ENCODE measurements at regions not wholly inside any gene's neighbourhood (a gene's known extent, or its start where the extent isn't known, plus 50 kb on each side); places are given as distances from the start of the nearest gene placed in this dataset.

- no peak for DNase-seq
Measured at GRCh38 chr2:120428748-120429147, 82.8 kb downstream of the INHBB start.

DNA sequence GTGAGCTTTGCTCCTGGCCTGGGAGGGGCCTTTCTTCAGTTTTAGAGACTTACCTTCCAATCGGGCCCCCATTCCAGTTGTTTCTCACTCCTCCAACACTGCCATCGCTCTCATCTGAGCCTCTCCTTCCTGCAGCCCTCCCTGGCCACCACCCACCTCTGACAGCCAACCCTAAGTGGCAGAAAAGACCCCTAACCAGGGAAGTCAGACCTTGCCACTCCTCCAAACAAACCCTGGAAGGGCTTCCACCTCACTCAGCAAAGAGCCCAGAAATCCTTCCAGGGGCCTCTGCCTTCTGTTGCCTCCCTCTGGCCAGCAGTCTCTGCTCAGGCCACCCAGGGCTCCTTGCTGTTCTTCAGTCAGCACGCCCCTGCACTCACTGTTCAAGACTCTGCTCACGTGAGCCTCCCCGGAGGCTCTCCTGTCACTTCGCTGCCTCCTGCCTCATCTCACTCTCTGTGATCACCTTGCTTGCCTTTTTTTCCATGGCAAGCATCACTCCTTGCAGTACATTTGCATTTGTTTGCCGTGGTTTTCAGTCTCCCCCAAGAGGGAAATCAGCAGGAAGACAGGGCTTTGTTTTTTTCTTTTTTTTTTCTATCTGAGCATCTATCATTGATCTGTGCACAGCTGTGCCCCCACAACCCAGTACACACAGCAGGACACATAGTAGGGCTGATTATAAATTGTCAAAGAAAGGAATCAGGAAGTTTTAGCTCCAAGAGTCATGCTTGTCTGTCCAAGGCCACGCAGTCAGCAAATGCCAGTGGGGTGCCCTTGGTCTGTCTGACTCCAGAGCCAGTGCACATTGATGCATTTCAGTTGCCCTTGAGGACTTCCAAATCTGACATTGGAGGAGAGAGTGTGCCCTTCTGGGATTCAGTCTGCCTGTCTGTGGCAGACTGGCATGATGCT, 83.9 kb downstream of the INHBB start:
- DNase-seq, result no peak

DNA sequence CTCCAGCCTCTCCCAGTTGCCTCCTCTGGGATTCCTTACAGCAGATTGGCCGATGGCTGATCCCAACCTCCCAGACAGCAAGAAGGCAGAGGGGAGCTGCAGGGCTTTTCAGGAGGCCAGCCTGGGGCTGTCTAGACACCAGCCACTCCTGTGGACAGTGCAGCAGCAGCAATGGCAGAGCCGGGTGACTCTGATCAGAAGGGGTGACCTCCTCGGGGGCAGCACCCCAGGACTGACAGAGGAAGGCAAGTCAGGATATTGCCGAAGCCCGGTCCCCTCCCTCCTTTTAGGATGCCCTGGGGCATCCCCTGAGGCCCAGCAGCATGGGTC, 84.5 kb downstream of the INHBB start:
- DNase-seq, result no peak

DNA sequence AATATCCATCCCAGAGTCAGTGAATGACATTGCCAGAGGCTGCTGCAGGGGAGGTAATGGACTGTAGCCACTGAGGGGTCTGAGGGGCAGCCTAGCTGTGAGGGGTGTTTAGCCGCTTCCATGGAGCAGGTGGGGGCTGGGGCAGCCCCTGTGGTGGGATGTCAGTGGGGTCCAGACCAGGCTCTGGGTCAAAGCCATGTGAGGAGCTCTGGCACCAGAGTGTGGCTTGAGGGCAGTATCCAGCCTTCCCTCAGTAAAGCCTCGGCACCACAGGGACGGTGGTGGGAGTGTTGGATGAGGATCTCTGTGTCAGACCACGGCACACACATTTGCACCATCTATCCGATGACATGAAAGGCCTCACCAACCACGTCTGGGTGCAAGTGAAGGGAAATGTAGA, 85.0 kb downstream of the INHBB start:
- DNase-seq, result no peak

GRCh38 chr2:120431386-120432292, 85.7 kb downstream of the INHBB start:
- DNase-seq, result no peak

DNA sequence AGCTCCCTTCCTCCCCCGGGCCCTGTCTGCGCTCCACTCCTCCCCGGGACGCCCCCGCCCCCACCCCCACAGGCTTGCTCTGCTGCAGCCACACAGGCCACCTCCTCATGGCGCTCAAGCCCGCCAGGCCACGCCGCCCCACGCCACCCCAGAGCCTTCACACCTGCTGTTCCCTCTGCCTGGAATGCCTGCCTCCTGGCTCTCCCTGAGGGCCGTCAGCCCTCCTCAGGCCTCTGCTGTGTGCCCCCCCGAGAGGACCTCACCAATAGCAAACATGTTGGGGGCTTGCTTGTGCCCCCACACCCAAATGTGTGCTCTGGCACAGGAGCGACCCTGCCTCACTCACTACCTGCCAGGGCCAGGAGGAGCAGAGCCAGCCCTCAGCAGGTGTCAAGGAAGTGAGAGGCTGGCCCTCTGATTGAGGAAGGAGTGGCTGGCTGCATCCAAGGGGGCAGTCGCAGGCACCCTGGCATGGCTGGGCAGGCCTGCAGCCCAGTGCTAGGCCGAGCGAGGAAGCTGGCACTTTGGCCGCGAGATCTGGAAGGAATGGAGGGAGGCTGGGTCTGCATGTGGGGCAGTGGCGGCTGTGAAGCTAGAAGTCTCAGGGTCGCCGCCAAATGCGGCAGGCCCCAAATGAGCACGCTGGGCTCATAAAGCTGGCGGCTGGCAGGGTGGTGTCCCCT, 86.5 kb downstream of the INHBB start:
- no peak for DNase-seq

DNA sequence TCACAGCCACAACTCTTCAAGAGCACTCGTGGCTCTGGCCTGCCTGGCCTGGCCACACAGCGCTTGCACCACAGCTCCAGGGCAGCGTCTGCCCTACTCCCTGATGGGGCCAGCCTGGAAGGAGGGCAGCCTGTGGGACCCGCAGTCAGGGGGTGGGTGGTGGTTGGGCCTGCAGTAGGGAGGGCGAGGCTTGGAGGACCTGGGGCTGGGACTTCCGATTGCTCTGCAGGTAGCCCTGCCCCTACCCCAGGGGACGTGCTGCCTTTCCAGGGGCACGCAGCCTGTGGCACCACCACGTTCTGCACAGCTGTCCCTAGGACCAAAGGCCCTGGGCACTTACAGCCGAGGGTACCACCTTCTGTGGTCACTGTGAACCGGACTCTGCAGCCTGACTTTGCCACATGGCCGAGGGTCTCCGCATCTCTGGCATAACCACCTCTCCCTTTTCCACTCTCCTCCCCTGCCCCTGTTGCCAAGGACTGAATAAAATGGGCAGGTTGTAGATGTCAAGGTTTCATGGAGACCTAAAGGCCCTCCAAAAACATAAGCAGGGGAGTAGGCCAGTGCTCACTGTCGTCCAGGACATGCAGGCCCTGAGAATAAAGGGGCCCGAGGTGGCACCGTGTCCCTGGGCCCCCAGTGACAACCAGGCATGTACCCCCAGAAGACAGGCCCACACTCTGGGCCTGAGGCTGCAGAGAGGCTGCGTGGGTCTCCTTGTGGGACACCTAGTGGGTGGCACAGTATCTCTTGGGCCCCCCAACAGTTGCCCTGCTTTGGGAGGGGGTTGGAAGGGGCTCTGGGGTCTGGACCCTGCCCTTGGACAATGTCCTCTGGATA, 87.3 kb downstream of the INHBB start:
- no peak for DNase-seq

DNA sequence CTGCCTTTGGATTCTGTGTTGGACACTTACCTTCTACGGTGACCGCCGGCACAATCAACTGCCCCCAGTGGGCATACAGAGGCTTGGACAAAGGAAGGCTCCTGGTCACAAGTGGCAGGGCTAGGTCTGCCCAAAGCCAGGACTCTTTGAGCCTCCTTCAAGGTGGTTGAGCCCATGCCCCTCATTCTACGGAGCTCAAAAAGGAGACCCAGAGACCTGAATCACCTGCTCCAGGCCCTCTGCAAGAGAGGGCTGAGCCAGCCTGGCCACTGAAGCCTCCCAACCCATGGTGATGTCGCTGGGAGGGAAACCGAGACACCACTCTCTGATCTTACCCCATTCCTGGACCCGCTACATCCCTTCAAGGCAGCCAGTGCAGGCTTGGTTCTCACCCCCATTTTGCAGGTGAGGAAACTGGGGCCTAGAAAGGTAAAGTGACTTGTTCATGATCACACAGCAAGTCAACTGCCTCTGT, 87.9 kb downstream of the INHBB start:
- no peak for DNase-seq

DNA sequence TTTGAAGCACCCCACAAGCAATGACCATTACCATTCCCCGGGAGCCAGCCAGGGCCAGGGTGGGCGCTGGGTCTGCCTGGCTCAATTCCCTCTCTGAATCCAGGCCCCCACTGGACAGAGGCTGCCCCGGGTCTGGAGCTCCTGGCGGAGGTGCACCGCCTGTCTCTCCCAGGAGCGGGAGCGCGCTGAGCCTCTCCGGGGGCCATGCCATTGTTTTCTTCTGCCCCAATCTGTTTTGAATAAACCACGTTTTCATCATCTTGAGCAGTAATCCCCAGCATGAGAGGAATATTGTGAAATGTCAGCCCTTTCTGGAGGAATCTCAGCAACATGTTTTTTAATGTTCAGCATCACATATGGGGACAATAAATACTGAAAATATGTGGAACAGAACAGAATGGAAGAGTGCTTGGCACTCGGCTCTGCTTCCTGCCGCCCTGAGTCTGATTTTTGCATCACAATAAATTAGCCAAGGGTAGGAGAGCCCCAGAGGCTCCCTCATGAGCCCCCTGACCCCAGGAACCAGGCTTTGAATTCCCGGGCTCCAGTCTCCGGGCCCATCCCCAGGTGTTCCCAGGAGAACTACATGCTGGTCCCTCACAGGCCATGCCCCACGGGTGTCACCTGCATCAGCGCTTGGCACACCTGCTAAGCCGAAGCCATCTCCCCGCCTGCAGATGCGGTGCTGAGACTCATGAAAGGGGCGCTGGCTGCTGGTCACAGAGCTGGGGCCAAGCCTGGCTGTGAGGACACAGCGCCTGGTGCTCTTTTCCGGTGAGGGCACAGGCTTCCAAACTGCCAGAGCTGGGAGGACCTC, 88.8 kb downstream of the INHBB start:
- DNase-seq, result no peak

GRCh38 chr2:120435671-120436459, 89.9 kb downstream of the INHBB start:
- no peak for DNase-seq

DNA sequence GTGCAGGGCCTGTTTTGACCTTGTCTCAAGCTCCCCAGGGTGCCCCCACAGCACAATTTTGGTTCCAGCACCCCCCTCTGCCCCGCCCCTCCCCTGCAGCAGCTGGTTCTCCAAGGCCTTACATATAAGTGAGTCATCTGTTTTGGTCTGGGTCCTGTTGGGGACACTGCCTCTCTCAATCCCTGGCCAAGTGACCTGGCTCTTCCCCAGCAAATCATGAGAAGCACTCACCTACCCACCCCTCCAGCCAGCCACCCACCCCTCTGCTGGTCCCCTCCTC, 90.5 kb downstream of the INHBB start:
- DNase-seq, result no peak

DNA sequence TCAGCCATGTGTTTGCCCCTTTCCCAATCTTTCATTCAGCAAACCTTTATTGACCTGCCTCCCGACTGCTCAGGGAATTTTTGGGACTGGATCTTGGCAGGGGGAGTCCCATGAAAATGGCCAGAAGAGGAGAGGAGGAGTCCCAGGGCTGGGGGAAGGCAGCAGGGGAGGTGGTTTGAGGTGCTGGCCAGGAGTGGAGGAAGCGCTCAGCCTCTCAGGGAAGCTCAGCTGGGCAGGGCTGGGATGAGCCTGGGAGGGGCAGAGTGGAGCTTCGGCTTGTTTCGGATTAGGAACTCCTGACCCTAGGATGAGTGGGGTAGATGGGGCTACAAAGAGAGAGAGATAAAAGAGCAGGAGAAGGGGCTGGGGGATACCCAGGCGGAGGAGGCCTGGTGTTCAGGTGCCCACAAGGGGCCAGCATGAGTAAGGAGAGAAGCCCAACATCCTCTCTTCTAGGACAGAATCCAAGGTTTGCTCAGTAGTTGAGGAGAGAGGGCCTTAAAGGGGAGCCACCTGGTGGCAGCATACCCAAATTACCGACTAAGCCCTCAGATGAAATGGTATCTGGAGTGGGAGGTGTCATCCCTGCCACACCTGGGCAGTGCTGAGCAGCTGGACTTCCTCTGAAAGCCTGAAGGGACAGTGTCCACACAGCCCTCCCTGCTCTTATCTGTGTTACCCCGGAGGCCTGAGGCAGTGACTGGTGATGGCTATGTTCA, 91.1 kb downstream of the INHBB start:
- no peak for DNase-seq

GRCh38 chr2:120437604-120438000, 91.7 kb downstream of the INHBB start:
- no peak for DNase-seq

DNA sequence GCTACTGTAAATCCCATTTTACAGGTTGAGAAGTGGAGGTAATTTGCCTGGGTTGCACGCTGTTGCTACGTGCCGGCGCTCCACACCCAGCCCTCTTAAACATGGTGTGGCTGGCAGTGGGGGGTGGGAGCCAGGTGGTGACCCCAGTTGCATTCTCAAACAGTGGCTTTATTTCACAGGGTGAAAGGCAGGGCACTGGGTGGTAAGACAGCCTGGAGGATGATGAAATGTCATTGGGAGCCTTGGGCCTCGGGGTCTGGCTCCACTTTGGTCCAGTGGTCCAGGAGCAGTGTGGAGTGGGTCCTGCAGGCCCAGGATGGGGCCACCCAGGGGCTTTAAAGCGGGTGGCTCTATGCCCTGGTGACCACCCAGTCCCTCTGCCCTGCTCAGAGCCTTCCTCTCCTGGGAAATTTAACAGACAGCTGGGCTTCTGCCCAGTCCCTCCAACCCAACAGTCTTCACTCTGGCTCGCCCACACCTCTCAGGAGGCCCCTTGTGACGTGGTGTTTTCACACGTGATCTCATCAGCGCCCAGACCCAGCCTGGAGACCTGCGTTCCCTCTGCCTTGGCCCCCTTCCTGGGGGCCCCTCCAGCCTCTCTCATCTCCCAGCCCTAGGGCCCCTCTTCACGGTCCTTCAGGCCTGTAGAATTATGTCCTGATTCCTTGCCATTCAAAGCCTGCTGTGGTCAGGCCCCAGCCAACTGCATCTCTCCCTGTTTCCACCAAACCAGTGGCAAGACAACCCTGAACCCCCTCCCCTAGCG, 92.5 kb downstream of the INHBB start:
- DNase-seq, result no peak

- DNase-seq, result no peak
Measured at GRCh38 chr2:120439067-120439368, 93.1 kb downstream of the INHBB start.

- no peak for DNase-seq
Measured at GRCh38 chr2:120439637-120440384, 93.9 kb downstream of the INHBB start.

GRCh38 chr2:120440521-120441350, 94.8 kb downstream of the INHBB start:
- DNase-seq, result no peak

GRCh38 chr2:120441351-120441700, 95.4 kb downstream of the INHBB start:
- DNase-seq, result no peak

Data from activated naive CD4-positive, alpha-beta T cell (primary cell).